ENCODE measurements at regions not wholly inside any gene's neighbourhood (a gene's known extent, or its start where the extent isn't known, plus 50 kb on each side); places are given as distances from the start of the nearest gene placed in this dataset.

DNA sequence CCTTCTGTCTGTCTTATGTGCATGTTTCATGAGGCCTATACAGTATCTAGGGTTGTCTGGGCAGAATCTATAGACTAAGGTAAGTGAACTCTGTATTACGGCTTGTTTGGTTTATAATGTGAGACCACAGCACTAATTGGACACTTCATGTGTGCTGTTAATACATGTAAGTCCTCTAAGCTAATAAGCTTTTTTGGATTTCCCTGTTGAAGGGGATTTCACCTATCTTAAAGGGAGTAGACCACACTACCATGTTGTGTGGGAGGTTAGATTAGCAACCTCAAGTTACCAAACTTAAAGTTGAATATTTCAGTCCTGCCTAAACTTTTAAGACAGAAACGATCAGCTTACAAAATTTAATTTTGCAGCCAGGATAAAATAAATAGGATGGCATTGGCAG lies 189.8 kb upstream of the GOLIM4 start:
- TF ChIP-seq, protein P1, sequence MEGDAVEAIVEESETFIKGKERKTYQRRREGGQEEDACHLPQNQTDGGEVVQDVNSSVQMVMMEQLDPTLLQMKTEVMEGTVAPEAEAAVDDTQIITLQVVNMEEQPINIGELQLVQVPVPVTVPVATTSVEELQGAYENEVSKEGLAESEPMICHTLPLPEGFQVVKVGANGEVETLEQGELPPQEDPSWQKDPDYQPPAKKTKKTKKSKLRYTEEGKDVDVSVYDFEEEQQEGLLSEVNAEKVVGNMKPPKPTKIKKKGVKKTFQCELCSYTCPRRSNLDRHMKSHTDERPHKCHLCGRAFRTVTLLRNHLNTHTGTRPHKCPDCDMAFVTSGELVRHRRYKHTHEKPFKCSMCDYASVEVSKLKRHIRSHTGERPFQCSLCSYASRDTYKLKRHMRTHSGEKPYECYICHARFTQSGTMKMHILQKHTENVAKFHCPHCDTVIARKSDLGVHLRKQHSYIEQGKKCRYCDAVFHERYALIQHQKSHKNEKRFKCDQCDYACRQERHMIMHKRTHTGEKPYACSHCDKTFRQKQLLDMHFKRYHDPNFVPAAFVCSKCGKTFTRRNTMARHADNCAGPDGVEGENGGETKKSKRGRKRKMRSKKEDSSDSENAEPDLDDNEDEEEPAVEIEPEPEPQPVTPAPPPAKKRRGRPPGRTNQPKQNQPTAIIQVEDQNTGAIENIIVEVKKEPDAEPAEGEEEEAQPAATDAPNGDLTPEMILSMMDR (IDR thresholded peaks at IDR 0.05; ENCODE audit: insufficient read depth, low read depth, low read length): no peak
- TF ChIP-seq EZH2 (IDR thresholded peaks at IDR 0.05; ENCODE audit: insufficient read depth, low read length): no peak
